ENCODE measurements at regions not wholly inside any gene's neighbourhood (a gene's known extent, or its start where the extent isn't known, plus 50 kb on each side); places are given as distances from the start of the nearest gene placed in this dataset.
A peak's percentile ranks its signal among the peaks of the same experiment; 100 is the strongest.

DNA sequence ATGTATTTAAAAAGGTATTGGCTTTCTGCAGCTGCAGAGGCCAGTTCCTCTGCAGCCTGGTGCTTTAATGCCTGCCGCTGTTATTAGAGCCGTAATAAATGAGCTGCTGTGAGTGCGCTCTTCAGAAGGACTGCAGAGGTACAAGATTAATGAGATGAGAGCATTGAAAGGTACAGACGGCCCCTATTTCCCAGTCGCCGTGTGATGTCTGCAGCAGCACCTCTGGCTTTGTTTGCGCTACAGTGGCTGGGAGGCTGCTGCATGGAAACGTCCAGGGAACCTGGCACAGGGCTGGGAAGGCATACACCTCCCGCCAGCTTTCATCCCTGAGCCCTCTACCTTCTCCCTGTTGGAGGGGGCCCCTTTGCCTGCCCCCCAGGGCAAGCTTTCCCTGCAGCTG lies 383.8 kb upstream of the ZMIZ1 start:
- no peak for DNase-seq (ENCODE audit: low read depth in 4 of 4, low spot score in 2 of 4)

- no peak for DNase-seq (ENCODE audit: low read depth in 4 of 4, low spot score in 2 of 4)
These were observed 383.2 kb upstream of the ZMIZ1 start for GRCh38 chr10:78685466-78686103.

- DNase-seq (ENCODE audit: low read depth in 4 of 4, low spot score in 2 of 4) = no peak
These were observed 382.2 kb upstream of the ZMIZ1 start for GRCh38 chr10:78686444-78687060.

- no peak for DNase-seq (ENCODE audit: low read depth in 4 of 4, low spot score in 2 of 4)
These were observed 381.1 kb upstream of the ZMIZ1 start for GRCh38 chr10:78687626-78688025.

- DNase-seq (ENCODE audit: low read depth in 4 of 4, low spot score in 2 of 4) = no peak
These were observed 380.4 kb upstream of the ZMIZ1 start for GRCh38 chr10:78688230-78688900.

DNA sequence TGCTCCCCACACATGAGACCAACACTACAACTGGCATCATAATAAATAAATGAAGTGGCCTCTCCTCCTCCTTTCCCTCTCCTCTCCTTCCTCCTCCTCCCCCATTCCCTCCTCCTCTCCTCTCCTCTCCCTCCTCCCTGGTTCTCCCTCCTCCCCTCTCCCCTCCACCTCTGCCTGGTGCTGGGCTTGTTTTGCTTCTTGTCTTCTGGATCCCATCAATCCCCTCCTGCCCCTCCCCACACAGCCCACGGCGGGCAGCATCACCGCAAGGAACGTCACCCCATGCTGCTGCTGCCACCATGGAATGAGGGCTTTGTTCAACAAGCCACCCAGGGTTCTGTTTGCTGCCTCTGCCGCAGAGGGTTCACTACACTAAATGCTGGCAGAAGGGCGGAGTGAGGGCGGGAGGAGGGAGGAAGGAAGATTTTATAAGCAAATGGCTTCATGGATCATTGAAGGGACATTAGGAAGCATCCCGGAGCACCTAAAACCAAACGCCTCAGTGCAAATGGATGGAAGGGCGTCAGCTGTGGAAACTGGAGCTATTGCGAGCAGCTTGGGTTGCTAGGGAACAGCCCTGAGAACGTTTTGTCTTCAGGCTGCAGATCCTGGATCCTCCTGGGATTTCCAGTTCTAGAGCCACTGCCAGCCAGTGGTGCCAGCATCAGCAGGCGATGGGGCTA lies 379.7 kb upstream of the ZMIZ1 start:
- peak in 1 of 4 donors; percentile 55 for DNase-seq (ENCODE audit: low read depth in 4 of 4, low spot score in 2 of 4)

DNA sequence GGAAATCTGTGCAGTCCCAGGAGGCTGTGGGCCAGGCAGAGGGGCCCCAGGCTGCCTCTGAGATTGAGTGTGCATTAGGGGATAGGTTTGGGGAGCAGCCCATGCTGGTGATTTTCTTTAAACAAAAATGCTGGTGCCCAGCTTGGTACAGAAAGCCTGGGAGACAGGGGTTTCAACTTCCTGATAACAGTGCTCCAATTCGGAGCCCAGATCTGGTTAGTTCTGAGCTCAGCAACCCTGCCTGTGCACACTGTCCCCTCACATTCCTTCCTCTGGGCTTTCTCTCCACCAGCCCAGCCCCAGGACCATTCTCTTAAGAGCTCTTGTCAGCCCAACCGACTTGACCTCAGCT lies 379.2 kb upstream of the ZMIZ1 start:
- DNase-seq (ENCODE audit: low read depth in 4 of 4, low spot score in 2 of 4) = no peak

DNA sequence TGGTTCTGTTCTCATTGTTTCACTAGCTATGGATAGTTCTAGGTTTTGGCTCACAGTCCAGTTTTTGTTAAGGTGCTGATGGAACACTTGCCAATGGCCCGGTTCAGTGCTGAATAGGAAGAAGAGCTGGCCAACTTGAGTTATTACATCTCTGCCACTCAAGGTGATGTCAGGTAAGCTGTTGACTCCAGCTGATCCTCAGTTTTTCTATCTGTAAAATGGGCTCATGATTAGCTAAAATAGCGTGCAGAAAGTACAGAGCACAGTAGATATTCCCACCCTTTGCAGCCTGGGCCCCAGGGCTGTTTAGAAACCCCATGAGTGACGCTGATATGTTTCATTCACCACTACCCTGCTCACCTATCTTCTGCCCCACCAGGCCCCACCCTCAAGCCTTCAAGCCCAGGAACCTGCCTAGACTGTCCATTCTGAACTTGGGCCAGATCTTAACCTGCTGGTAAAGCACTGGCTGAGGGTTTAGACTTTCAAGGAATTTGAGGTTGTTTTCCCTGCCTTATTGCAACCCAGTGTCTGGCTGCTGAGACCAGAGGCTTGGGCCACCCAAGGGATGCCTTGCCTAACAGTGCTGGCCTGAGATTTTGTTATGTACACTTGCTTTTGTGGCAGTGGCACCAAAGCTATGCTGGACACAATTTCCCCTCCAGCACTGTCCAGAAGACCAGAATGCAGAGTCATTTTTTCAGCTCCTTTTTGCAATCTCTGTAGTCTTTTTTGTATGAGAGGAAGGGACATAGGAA lies 378.2 kb upstream of the ZMIZ1 start:
- no peak for DNase-seq (ENCODE audit: low read depth in 4 of 4, low spot score in 2 of 4)

DNA sequence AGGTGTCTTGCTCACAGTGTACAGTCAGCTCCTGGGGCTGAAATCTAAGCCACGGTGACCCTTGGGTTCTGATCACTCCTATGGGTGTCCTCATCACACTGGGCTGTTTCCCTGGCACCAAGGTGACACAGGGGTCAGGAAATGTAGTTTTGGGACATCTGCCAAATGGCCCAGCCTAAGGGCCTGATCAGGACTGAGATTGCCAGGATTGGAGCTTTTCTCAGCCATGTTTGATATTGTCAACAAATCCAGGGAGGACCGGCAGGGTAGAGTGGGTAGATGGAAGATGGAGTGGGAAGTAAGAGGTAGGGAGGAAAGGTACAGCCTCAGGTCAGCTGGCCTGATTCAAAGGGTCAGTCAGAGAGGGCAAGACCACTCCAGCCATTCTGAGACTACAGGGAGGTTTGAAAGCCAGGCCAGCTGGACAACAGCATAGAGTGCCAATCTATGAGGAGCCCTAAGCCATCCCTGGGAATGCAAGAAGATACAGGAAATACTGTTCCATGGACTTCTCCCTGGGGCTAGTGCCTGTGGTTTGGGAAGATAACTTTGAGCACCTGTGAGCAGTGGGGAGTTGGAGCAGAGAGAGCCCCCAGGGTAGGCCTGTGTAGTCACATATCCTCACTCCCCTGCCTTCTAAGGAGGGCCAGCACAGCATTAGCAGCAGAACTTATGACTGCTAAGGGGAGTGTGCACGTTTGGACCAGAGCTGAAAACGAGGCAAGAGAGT lies 377.3 kb upstream of the ZMIZ1 start:
- DNase-seq (ENCODE audit: low read depth in 4 of 4, low spot score in 2 of 4) = no peak

GRCh38 chr10:78692071-78692470 lies 376.7 kb upstream of the ZMIZ1 start:
- DNase-seq (ENCODE audit: low read depth in 4 of 4, low spot score in 2 of 4) = no peak

DNA sequence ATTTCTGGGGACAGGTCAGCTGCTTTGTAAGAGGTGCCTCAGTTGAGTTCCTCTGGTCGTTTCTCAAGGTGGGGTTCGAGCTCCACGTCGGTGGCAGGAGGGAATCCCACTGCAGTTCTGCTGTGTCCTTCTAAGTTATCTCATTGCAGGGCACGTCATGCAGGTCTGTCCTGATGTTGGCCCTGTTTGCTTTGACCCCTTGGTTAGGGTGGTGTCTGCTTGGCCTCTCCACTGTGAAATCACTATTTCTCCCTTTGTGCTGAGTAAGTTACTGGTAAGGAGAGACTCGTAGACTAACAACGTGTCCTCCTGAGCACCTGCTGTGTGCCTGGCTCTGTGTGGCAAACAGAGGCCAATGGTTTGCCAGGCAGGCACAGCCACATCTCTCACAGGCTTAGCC lies 372.9 kb upstream of the ZMIZ1 start:
- no peak for DNase-seq (ENCODE audit: low read depth in 4 of 4, low spot score in 2 of 4)

DNA sequence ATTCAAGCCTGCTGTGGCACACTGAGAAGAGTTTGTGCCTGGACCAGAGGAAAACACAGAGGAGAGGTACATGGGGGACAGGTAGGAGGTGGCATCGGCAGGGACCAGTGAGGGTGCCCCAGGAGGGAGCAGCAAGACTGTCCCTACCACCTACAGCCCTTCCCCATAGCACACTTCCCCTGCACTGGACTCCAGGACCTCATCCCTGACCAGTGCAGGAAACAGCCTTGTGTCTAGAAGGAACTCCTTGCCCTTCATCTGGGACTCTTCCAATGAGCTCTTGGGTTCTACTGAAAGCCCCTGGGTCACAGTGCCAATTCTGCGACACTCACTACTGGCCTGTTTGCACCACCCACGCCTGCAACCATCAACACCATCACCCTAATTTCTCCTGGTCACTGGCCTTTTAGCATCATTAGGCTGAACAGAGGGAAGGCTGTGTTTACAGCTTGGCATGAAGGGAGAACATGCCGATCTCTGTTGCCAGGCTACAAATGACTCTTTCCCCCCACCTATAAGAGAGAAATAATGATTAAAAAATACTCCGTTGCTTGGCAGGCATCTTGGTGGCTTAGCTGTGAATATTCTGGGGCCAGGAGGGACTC lies 371.9 kb upstream of the ZMIZ1 start:
- no peak for DNase-seq (ENCODE audit: low read depth in 4 of 4, low spot score in 2 of 4)

DNA sequence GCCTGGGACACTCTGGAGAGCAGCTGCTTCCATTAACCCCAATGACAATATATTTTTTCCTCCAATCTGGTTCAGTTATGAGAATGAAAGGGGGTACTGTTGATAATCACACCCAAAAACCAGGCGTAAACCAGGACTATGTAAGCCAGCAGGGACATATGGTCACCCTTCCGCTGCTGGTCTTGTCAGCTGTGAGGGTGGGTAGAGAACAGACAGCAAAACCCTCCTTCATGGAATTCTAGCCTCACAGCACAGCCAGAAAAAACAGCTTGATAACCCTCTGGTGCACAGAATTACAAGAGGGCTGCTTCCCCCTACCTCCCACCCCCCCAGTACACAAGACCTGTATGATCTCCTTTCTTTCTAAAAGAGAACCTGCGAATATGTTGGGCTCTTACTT lies 368.8 kb upstream of the ZMIZ1 start:
- no peak for DNase-seq (ENCODE audit: low read depth in 4 of 4, low spot score in 2 of 4)

DNA sequence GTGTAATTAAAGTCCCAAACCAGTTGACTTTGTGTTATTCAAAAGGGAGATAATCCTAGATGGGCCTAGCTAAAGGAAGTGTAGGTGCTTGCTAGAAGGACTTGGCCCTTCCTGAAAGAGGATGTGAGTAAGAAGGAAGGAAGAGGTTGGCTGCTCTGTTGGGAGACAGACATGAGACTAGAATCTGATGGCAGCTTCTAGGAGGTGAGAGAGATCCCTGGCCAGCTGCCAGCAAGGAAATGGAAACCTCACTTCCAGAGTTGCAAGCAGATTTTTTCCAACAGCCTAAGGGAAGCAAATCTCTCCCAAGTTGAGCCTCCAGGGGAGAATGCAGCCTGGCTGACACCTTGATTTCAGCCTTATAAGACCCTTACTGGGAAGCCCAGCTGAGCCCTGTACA lies 368.4 kb upstream of the ZMIZ1 start:
- DNase-seq (ENCODE audit: low read depth in 4 of 4, low spot score in 2 of 4) = no peak

DNA sequence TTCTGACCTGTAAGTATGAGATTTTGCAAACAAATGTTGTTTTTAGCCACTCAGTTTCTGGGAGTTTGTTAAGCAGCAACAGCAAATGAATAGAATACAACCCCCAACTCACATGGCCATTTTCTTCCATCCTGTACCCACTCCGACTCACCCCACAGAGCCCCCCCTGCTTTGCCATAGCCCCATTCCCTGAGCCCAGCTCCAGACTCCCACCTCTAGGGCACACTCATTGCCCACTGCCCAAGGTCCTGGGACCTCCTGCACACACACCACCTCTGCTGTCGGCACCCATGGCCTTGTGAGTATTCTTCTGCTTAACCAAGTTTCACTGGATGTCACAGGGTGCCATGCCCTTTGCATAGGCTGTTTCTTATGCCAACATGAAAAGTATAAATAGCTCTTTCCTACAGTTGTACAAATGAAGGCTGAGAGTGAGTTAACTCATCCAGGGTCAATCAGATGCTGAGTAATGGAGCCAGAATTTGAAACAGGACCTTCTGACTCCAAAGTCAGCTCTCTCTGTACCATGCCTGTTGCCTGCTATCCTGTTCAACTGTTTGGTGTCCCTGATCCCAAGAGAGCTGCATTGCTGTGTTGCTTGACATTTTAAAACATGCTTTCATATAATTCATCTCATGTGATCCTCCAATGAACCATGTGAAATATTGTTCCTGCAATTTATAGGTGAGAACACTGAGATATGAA lies 367.8 kb upstream of the ZMIZ1 start:
- DNase-seq (ENCODE audit: low read depth in 4 of 4, low spot score in 2 of 4) = no peak

DNA sequence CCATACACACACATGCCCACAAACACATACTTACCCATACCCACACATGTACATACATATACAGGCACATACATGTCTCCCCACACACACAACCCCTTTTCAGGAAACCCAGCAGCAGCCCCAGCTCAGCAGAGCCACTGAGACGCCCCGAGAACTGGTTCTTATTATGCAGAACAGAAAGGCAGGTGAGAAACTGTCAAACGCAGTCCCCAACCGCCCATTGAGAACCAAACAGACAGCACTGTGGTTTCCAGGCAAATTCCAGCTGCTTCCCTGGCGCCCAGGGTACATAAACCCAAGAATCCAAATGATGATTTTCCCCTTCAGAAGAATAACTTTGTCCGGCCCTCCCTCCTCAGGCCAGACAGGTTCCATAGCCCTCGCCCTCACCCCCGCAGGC lies 366.6 kb upstream of the ZMIZ1 start:
- no peak for DNase-seq (ENCODE audit: low read depth in 4 of 4, low spot score in 2 of 4)

DNA sequence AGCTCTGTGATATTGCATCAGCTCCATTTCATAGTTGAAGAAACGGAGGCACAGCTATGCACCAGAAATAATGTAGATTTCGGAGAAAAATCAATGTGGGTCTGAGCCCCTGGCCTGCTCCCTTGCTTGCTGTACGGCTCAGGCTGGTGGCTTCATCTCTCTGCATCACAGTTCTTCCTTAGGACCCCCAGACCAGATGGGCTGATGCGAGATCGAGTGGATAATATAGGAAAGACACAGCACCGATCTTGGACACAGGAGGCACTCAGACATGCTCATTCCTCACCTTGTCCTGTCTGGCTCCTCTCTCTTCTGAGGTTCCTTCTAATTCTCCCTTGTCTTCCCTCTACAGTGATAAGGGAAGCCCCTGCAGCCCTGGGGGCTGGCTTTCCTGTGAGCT lies 365.9 kb upstream of the ZMIZ1 start:
- DNase-seq (ENCODE audit: low read depth in 4 of 4, low spot score in 2 of 4) = no peak

DNA sequence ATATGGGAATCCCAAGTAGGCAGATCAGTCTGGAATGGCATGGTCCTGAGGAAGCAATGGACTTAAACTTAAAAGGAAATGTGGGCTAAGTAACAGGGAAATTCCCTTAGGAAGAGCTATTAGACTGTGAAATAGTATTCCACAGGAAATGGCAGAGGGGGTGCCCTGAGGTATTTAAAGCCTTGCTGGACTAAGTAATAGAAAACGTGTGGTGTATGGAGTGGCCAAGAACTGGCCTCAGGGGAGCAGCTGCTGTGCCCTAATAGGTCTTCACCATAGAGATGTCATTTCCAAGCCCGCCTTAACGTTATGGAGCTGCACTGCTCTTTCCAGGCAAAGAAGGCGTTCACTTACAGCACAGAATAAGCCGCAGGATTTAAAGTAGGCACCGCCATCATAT lies 365.2 kb upstream of the ZMIZ1 start:
- no peak for DNase-seq (ENCODE audit: low read depth in 4 of 4, low spot score in 2 of 4)

DNA sequence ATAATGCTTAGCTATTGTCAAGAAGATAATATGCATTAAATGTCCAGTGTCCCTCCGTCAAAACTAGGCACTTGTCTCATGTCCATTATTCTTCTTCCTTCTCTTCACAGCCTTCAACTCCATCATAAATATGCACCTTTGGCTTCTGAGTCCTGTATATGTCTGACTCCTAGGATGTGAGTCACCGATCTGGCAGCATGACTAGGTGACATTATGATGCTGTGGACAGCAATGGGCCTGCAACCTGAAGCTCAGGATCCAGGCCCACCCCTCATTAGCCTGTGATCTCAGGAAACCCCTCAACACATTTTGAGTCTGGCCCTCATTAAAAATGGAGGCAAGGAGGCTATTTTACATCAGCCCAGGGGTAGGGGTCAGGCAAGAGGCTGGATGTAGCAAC lies 362.5 kb upstream of the ZMIZ1 start:
- DNase-seq (ENCODE audit: low read depth in 4 of 4, low spot score in 2 of 4) = no peak
